Kidney (tissue), 13 donors: ENCODE measurements at regions not wholly inside any gene's neighbourhood (a gene's known extent, or its start where the extent isn't known, plus 50 kb on each side); places are given as distances from the start of the nearest gene placed in this dataset.

Experiments used
- DNase-seq, 5 donors: peaks; one replicate each; pipeline ENCODE4 v3.0.0-alpha.2; 2013 to 2020
- FAIRE-seq: peaks from 2 replicates; lab custom pipeline; 2012; peaks lifted over from hg19 to GRCh38; lab: Jason Lieb, UNC
- H3K27ac ChIP-seq, 2 donors: one replicate each; pipeline ENCODE4 v1.7.0; 2013; ENCODE audit warnings: low read depth in 2 of 2, low read length in 2 of 2, inconsistent platforms in 1 of 2
- H3K27me3 ChIP-seq: one replicate; pipeline ENCODE4 v1.7.1; 2013; ENCODE audit warnings: low read length, inconsistent platforms; ENCODE audit not compliant: control insufficient read depth, insufficient read depth
- H3K36me3 ChIP-seq, 3 donors: one replicate each; pipeline versions ENCODE4 v1.7.0 to v1.7.1; 2013; ENCODE audit warnings: low read length in 3 of 3, control low read depth in 1 of 3, inconsistent platforms in 1 of 3; ENCODE audit not compliant: insufficient read depth in 3 of 3, control insufficient read depth in 2 of 3
- H3K4me1 ChIP-seq, 3 donors: one replicate each; pipeline versions ENCODE4 v1.7.0 to v1.7.1; 2013; ENCODE audit warnings: low read length in 3 of 3, inconsistent platforms in 1 of 3, low read depth in 1 of 3; ENCODE audit not compliant: control insufficient read depth in 2 of 3, insufficient read depth in 2 of 3
- H3K4me3 ChIP-seq, 3 donors: one replicate each; pipeline versions ENCODE4 v1.7.0 to v1.8.1; 2013; ENCODE audit warnings: low read length in 3 of 3, control low read depth in 1 of 3, inconsistent platforms in 1 of 3
- H3K9ac ChIP-seq, 3 donors: one replicate each; pipeline versions ENCODE4 v1.7.0 to v1.7.1; 2013; ENCODE audit warnings: low read length in 3 of 3, control low read depth in 1 of 3, inconsistent platforms in 1 of 3
- H3K9me3 ChIP-seq, 3 donors: one replicate each; pipeline versions ENCODE4 v1.7.0 to v1.7.1; 2013; ENCODE audit warnings: low read length in 3 of 3, control low read depth in 1 of 3, inconsistent platforms in 1 of 3; ENCODE audit not compliant: control insufficient read depth in 2 of 3, insufficient read depth in 1 of 3
- CTCF ChIP-seq: IDR thresholded peaks from 3 replicates; pipeline ENCODE4 v1.5.1; 2012; ENCODE audit warnings: mild to moderate bottlenecking, moderate library complexity, borderline replicate concordance; ENCODE audit not compliant: insufficient read depth; ENCODE audit errors: extremely low read depth
- intact Hi-C: fragments of 100-400 bp; cut with DNase I; formaldehyde crosslinking; loops from one replicate; pipeline ENCODE4 v1.11.1; 2022
- donor health status: control.
- donor health status: control.
- donor health status: control.
- donor health status: control.
- donor health status: control.
- donor health status: DM: yes; HTN: yes; CAD: no.
- donor health status: Normal renal cell carcinoma (clear cell type).

- FAIRE-seq (no peak), DNase-seq (no peak)
- Histone ChIP-seq H3K4me1 (no peaks in the 10 kb centered on the region), H3K9me3 (no peaks in the 10 kb centered on the region), H3K27ac (no peak overlapping the region), H3K36me3 (no peaks in the 10 kb centered on the region), H3K27me3 (no peaks in the 10 kb centered on the region), H3K9ac (no peak overlapping the region), H3K4me3 (no peak overlapping the region)
- no peak for TF ChIP-seq CTCF
- intact Hi-C loops: no loop called here
Measured at GRCh38 chr3:132237652-132238032, 79.6 kb upstream of the ACP3 start.

GRCh38 chr3:132239587-132239986 is 77.6 kb upstream of the ACP3 start:
- H3K9ac ChIP-seq: no peak overlapping the region
- H3K27me3 ChIP-seq: no peaks in the 10 kb centered on the region
- no peak overlapping the region for H3K27ac ChIP-seq
- intact Hi-C loops: no loop called here
- FAIRE-seq: no peak
- DNase-seq: no peak
- H3K4me1 ChIP-seq: no peaks in the 10 kb centered on the region
- no peak for TF ChIP-seq CTCF
- no peaks in the 10 kb centered on the region for H3K9me3 ChIP-seq
- no peak overlapping the region for H3K4me3 ChIP-seq
- no peaks in the 10 kb centered on the region for H3K36me3 ChIP-seq

DNA sequence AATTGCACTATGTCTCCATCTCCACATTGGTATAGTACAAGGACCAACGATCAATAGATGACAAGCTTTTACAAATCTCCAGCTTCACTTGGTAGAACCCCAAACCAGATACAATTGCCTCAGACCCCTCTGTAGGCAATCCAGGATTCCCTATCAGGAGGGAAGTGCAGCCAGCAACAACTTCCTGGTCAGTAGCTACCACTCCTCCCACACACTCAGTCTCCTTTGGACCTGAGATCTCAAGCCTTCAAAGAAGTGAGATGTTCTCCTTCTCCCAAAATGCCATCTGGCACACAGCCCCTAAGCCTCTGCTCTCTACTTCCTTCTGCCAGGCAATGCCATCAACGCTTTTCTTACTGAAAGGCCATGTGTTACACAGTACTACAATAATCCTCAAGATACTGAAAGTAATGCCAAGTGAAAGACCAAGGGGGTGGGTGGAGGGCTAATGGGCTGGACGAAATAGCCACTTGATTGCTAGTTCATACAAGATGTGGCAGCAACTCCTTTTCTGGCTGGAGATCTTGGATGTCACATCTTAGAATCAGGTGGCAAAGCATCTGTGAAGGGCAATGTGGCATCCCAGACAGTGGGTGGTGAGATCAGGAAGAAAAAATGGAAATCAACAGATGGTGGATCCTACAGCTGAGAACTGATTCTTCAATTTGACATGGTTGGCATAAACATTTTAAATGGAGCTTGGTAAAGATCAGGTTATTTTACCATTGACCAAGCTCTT is 75.3 kb upstream of the ACP3 start:
- H3K27me3 ChIP-seq: no peaks in the 10 kb centered on the region
- no peak for TF ChIP-seq CTCF
- FAIRE-seq: no peak
- H3K36me3 ChIP-seq: no peaks in the 10 kb centered on the region
- no peaks in the 10 kb centered on the region for H3K9me3 ChIP-seq
- intact Hi-C loops: no loop called here
- H3K9ac ChIP-seq: no peak overlapping the region
- no peak for DNase-seq
- no peak overlapping the region for H3K27ac ChIP-seq
- H3K4me1 ChIP-seq: no peaks in the 10 kb centered on the region
- no peak overlapping the region for H3K4me3 ChIP-seq

- DNase-seq (no peak), FAIRE-seq (no peak)
- intact Hi-C loops: no loop called here
- no peaks in the 10 kb centered on the region for H3K9me3 ChIP-seq
- TF ChIP-seq CTCF: no peak
- H3K27me3 ChIP-seq: no peaks in the 10 kb centered on the region
- H3K4me3 ChIP-seq: no peak overlapping the region
- no peak overlapping the region for H3K9ac ChIP-seq
- H3K27ac ChIP-seq: no peak overlapping the region
- H3K4me1 ChIP-seq: no peaks in the 10 kb centered on the region
- no peaks in the 10 kb centered on the region for H3K36me3 ChIP-seq
Measured at GRCh38 chr3:132242790-132243189, 74.4 kb upstream of the ACP3 start.
